Activated T-cell treated with anti-CD3 and anti-CD28 coated beads, Interleukin-2, amount 50 U/mL, for 72 hours (primary cell): ENCODE measurements at regions not wholly inside any gene's neighbourhood (a gene's known extent, or its start where the extent isn't known, plus 50 kb on each side); places are given as distances from the start of the nearest gene placed in this dataset.
A peak's percentile ranks its signal among the peaks of the same experiment; 100 is the strongest.

ENCODE experiments used
- ATAC-seq, 2 donors: fragments of 150-1000 bp; cut with Tn5 transposase; replicated peaks in 1 of 2; 2 replicates each; pipeline ENCODE4 v1.10.0; 2021; ENCODE audit warnings: moderate library complexity in 2 of 2, mild to moderate bottlenecking in 1 of 2
- DNase-seq, 2 donors: peaks; one replicate each; pipeline ENCODE4 v3.0.0; 2021 to 2022; ENCODE audit warnings: mixed read lengths in 1 of 2
- H3K27ac Mint-ChIP-seq: one replicate; pipeline ENCODE4 v1.8.0; 2022; ENCODE audit warnings: mild to moderate bottlenecking, moderate library complexity, mixed read lengths
- H3K27me3 Mint-ChIP-seq: one replicate; pipeline ENCODE4 v1.8.0; 2022; ENCODE audit warnings: low read depth, mixed read lengths
- H3K36me3 Mint-ChIP-seq, 2 donors: one replicate each; pipeline ENCODE4 v1.8.0; 2022; ENCODE audit warnings: mixed read lengths in 2 of 2, mild to moderate bottlenecking in 1 of 2; ENCODE audit not compliant: insufficient read depth in 2 of 2
- H3K4me1 Mint-ChIP-seq: one replicate; pipeline ENCODE4 v1.8.0; 2022; ENCODE audit warnings: low read depth, mixed read lengths
- H3K4me3 Mint-ChIP-seq, 2 donors: one replicate each; pipeline ENCODE4 v1.8.0; 2022; ENCODE audit warnings: mild to moderate bottlenecking in 2 of 2, mixed read lengths in 2 of 2, moderate library complexity in 2 of 2
- H3K9me3 Mint-ChIP-seq, 2 donors: one replicate each; pipeline ENCODE4 v1.8.0; 2022; ENCODE audit warnings: mixed read lengths in 2 of 2

GRCh38 chr2:224325941-224326340 lies 76.0 kb downstream of the FAM124B start:
- H3K36me3 Mint-ChIP-seq = no peaks in the 10 kb centered on the region
- DNase-seq (no peak), ATAC-seq (no peak)
- no peaks in the 10 kb centered on the region for H3K4me1 Mint-ChIP-seq
- H3K4me3 Mint-ChIP-seq = no peak overlapping the region
- H3K9me3 Mint-ChIP-seq = no peaks in the 10 kb centered on the region
- peaks cover 47% of the 10 kb centered on the region for H3K27me3 Mint-ChIP-seq
- no peak overlapping the region for H3K27ac Mint-ChIP-seq

GRCh38 chr2:224324604-224325003 lies 77.3 kb downstream of the FAM124B start:
- ATAC-seq (no peak), DNase-seq (no peak)
- no peak overlapping the region for H3K4me3 Mint-ChIP-seq
- H3K9me3 Mint-ChIP-seq = no peaks in the 10 kb centered on the region
- peaks cover 51% of the 10 kb centered on the region for H3K27me3 Mint-ChIP-seq
- H3K36me3 Mint-ChIP-seq = no peaks in the 10 kb centered on the region
- no peaks in the 10 kb centered on the region for H3K4me1 Mint-ChIP-seq
- H3K27ac Mint-ChIP-seq = no peak overlapping the region

GRCh38 chr2:224320660-224321059 lies 81.2 kb downstream of the FAM124B start:
- DNase-seq (no peak), ATAC-seq (no peak)
- H3K4me3 Mint-ChIP-seq = no peak overlapping the region
- H3K27me3 Mint-ChIP-seq = peaks cover 35% of the 10 kb centered on the region
- no peak overlapping the region for H3K27ac Mint-ChIP-seq
- H3K9me3 Mint-ChIP-seq = no peaks in the 10 kb centered on the region
- H3K4me1 Mint-ChIP-seq = no peaks in the 10 kb centered on the region
- no peaks in the 10 kb centered on the region for H3K36me3 Mint-ChIP-seq

- Mint-ChIP-seq H3K4me1 (no peaks in the 10 kb centered on the region), H3K36me3 (no peaks in the 10 kb centered on the region), H3K9me3 (no peaks in the 10 kb centered on the region), H3K4me3 (no peak overlapping the region), H3K27me3 (peaks cover 36% of the 10 kb centered on the region), H3K27ac (no peak overlapping the region)
- DNase-seq = no peak
- no peak for ATAC-seq
Observed at GRCh38 chr2:224319750-224320149, 82.2 kb downstream of the FAM124B start.

GRCh38 chr2:224312741-224313140 lies 89.2 kb downstream of the FAM124B start:
- Mint-ChIP-seq H3K36me3 (no peaks in the 10 kb centered on the region), H3K4me3 (no peak overlapping the region), H3K27ac (no peak overlapping the region), H3K4me1 (peaks cover 5% of the 10 kb centered on the region), H3K9me3 (no peaks in the 10 kb centered on the region), H3K27me3 (peaks cover 61% of the 10 kb centered on the region)
- DNase-seq (no peak), ATAC-seq (no peak)

GRCh38 chr2:224310943-224311625 lies 90.8 kb downstream of the FAM124B start:
- peaks cover 55% of the 10 kb centered on the region for H3K27me3 Mint-ChIP-seq
- peaks cover 5% of the 10 kb centered on the region for H3K4me1 Mint-ChIP-seq

GRCh38 chr2:224309176-224309575 lies 92.7 kb downstream of the FAM124B start:
- peaks cover 5% of the 10 kb centered on the region for H3K4me1 Mint-ChIP-seq
- H3K4me3 Mint-ChIP-seq = no peak overlapping the region
- H3K27ac Mint-ChIP-seq = no peak overlapping the region
- H3K27me3 Mint-ChIP-seq = peaks cover 46% of the 10 kb centered on the region
- ATAC-seq (no peak), DNase-seq (no peak)
- H3K9me3 Mint-ChIP-seq = no peaks in the 10 kb centered on the region
- no peaks in the 10 kb centered on the region for H3K36me3 Mint-ChIP-seq

More at GRCh38 chr2:224310943-224311625, 90.8 kb downstream of the FAM124B start:
- no peak for ATAC-seq
- no peak overlapping the region for H3K4me3 Mint-ChIP-seq
- H3K36me3 Mint-ChIP-seq = no peaks in the 10 kb centered on the region
- H3K27ac Mint-ChIP-seq = no peak overlapping the region
- no peak for DNase-seq
- no peaks in the 10 kb centered on the region for H3K9me3 Mint-ChIP-seq

GRCh38 chr2:224308272-224308911 lies 93.5 kb downstream of the FAM124B start:
- Mint-ChIP-seq H3K4me1 (peaks cover 5% of the 10 kb centered on the region), H3K4me3 (no peak overlapping the region), H3K27me3 (peaks cover 38% of the 10 kb centered on the region), H3K27ac (no peak overlapping the region), H3K36me3 (no peaks in the 10 kb centered on the region), H3K9me3 (no peaks in the 10 kb centered on the region)
- DNase-seq = no peak
- no peak for ATAC-seq

- Mint-ChIP-seq H3K27ac (no peak overlapping the region), H3K4me1 (no peaks in the 10 kb centered on the region), H3K36me3 (no peaks in the 10 kb centered on the region), H3K27me3 (peaks cover 3% of the 10 kb centered on the region), H3K9me3 (no peaks in the 10 kb centered on the region), H3K4me3 (no peak overlapping the region)
- ATAC-seq (no peak), DNase-seq (no peak)
Observed at GRCh38 chr2:224302952-224303351, 99.0 kb downstream of the FAM124B start.

- DNase-seq (no peak), ATAC-seq (no peak)
- peaks cover 4% of the 10 kb centered on the region in 2 donors for H3K9me3 Mint-ChIP-seq
- no peaks in the 10 kb centered on the region for H3K4me1 Mint-ChIP-seq
- H3K27me3 Mint-ChIP-seq = peaks cover 63% of the 10 kb centered on the region
- no peak overlapping the region for H3K27ac Mint-ChIP-seq
- H3K4me3 Mint-ChIP-seq = no peak overlapping the region
- H3K36me3 Mint-ChIP-seq = no peaks in the 10 kb centered on the region
Observed at GRCh38 chr2:224293976-224294375, 107.9 kb downstream of the FAM124B start.

- Mint-ChIP-seq H3K9me3 (no peaks in the 10 kb centered on the region), H3K27me3 (peaks cover 41% of the 10 kb centered on the region), H3K4me1 (no peaks in the 10 kb centered on the region), H3K27ac (no peak overlapping the region), H3K36me3 (no peaks in the 10 kb centered on the region), H3K4me3 (no peak overlapping the region)
- DNase-seq (no peak), ATAC-seq (no peak)
Observed at GRCh38 chr2:224287531-224287930, 114.4 kb downstream of the FAM124B start.

GRCh38 chr2:224286923-224287322 lies 115.0 kb downstream of the FAM124B start:
- Mint-ChIP-seq H3K4me3 (no peak overlapping the region), H3K36me3 (no peaks in the 10 kb centered on the region), H3K9me3 (no peaks in the 10 kb centered on the region), H3K27me3 (peaks cover 42% of the 10 kb centered on the region), H3K27ac (no peak overlapping the region), H3K4me1 (no peaks in the 10 kb centered on the region)
- no peak for DNase-seq
- peak; percentile 47 to 55 for ATAC-seq

GRCh38 chr2:224284134-224284946 lies 117.6 kb downstream of the FAM124B start:
- no peaks in the 10 kb centered on the region for H3K36me3 Mint-ChIP-seq
- peak; percentile 44 to 61 for ATAC-seq

More at GRCh38 chr2:224284134-224284946, 117.6 kb downstream of the FAM124B start:
- peak; percentile 4 to 28 for DNase-seq
- Mint-ChIP-seq H3K4me3 (no peak overlapping the region), H3K4me1 (no peaks in the 10 kb centered on the region), H3K27me3 (peaks cover 24% of the 10 kb centered on the region), H3K9me3 (no peaks in the 10 kb centered on the region), H3K27ac (no peak overlapping the region)
